Ascending aorta (tissue), 2 donors: ENCODE measurements at regions not wholly inside any gene's neighbourhood (a gene's known extent, or its start where the extent isn't known, plus 50 kb on each side); places are given as distances from the start of the nearest gene placed in this dataset.

ENCODE experiments used
- DNase-seq, 2 donors: peaks; one replicate each; pipeline ENCODE4 v3.0.0-alpha.2; 2019; ENCODE audit warnings: low spot score in 2 of 2
- H3K27ac ChIP-seq, 2 donors: fragments of 200-600 bp; sonication (generic); one replicate each; pipeline ENCODE4 v1.5.1; 2016 to 2017; ENCODE audit warnings: mild to moderate bottlenecking in 1 of 2
- H3K27me3 ChIP-seq: fragments of 200-600 bp; sonication (generic); one replicate; pipeline ENCODE4 v1.5.1; 2017
- H3K36me3 ChIP-seq, 2 donors: fragments of 200-600 bp; sonication (generic); one replicate each; pipeline ENCODE4 v1.5.1; 2016
- H3K4me1 ChIP-seq, 2 donors: fragments of 200-600 bp; sonication (generic); one replicate each; pipeline ENCODE4 v1.5.1; 2016 to 2017; ENCODE audit warnings: mild to moderate bottlenecking in 1 of 2
- H3K4me3 ChIP-seq, 2 donors: fragments of 200-600 bp; sonication (generic); one replicate each; pipeline ENCODE4 v1.5.1; 2016 to 2017; ENCODE audit warnings: mild to moderate bottlenecking in 1 of 2
- H3K9me3 ChIP-seq, 2 donors: fragments of 200-600 bp; sonication (generic); one replicate each; pipeline ENCODE4 v1.5.1; 2016
- CTCF ChIP-seq, 3 experiments: fragments of 200-600 bp in 2 of 3; fragments of 450-650 bp in 1 of 3; sonication (generic) in 2 of 3; IDR thresholded peaks; one replicate each; pipeline ENCODE4 v1.5.1; 2016 to 2019; ENCODE audit warnings: antibody characterized with exemption in 3 of 3, mild to moderate bottlenecking in 1 of 3, moderate library complexity in 1 of 3
- intact Hi-C: fragments of 100-400 bp; cut with DNase I; formaldehyde crosslinking; loops from one replicate; pipeline ENCODE4 v1.15.1; 2023

GRCh38 chr4:162403419-162403818, 239.6 kb upstream of the FSTL5 start:
- DNase-seq, result no peak
- no peaks in the 10 kb centered on the region for H3K27me3 ChIP-seq
- H3K9me3 ChIP-seq, result no peaks in the 10 kb centered on the region
- no peaks in the 10 kb centered on the region for H3K4me1 ChIP-seq
- no peaks in the 10 kb centered on the region for H3K36me3 ChIP-seq
- TF ChIP-seq CTCF (IDR thresholded peaks at IDR 0.05), result no peak
- intact Hi-C loops, result no loop called here
- no peak overlapping the region for H3K4me3 ChIP-seq
- H3K27ac ChIP-seq, result no peak overlapping the region

- TF ChIP-seq CTCF (IDR thresholded peaks at IDR 0.05), result no peak
- no peak for DNase-seq
- intact Hi-C loops, result no loop called here
- H3K9me3 ChIP-seq, result no peaks in the 10 kb centered on the region
- no peak overlapping the region for H3K4me3 ChIP-seq
- no peak overlapping the region for H3K27ac ChIP-seq
- no peaks in the 10 kb centered on the region for H3K4me1 ChIP-seq
- H3K27me3 ChIP-seq, result no peaks in the 10 kb centered on the region
- no peaks in the 10 kb centered on the region for H3K36me3 ChIP-seq
Observed at GRCh38 chr4:162401021-162401420, 237.2 kb upstream of the FSTL5 start.

- Histone ChIP-seq H3K27me3 (no peaks in the 10 kb centered on the region), H3K36me3 (no peaks in the 10 kb centered on the region), H3K27ac (no peak overlapping the region), H3K4me1 (no peaks in the 10 kb centered on the region), H3K9me3 (no peaks in the 10 kb centered on the region), H3K4me3 (no peak overlapping the region)
- intact Hi-C loops, result no loop called here
- TF ChIP-seq CTCF (IDR thresholded peaks at IDR 0.05), result no peak
- DNase-seq, result no peak
Observed at GRCh38 chr4:162392946-162393345, 229.1 kb upstream of the FSTL5 start.

- H3K27ac ChIP-seq, result no peak overlapping the region
- intact Hi-C loops, result no loop called here
- H3K4me1 ChIP-seq, result no peaks in the 10 kb centered on the region
- H3K36me3 ChIP-seq, result no peaks in the 10 kb centered on the region
- no peak for DNase-seq
- H3K4me3 ChIP-seq, result no peak overlapping the region
- H3K27me3 ChIP-seq, result no peaks in the 10 kb centered on the region
- no peaks in the 10 kb centered on the region for H3K9me3 ChIP-seq
- TF ChIP-seq CTCF (IDR thresholded peaks at IDR 0.05), result no peak
Observed at GRCh38 chr4:162366146-162366545, 202.3 kb upstream of the FSTL5 start.

- TF ChIP-seq CTCF (IDR thresholded peaks at IDR 0.05), result no peak
- H3K4me1 ChIP-seq, result no peaks in the 10 kb centered on the region
- DNase-seq, result no peak
- no peaks in the 10 kb centered on the region for H3K9me3 ChIP-seq
- intact Hi-C loops, result no loop called here
- no peak overlapping the region for H3K27ac ChIP-seq
- no peaks in the 10 kb centered on the region for H3K27me3 ChIP-seq
- H3K4me3 ChIP-seq, result no peak overlapping the region
- no peaks in the 10 kb centered on the region for H3K36me3 ChIP-seq
Observed at GRCh38 chr4:162364651-162365050, 200.9 kb upstream of the FSTL5 start.
